ENCODE measurements at regions not wholly inside any gene's neighbourhood (a gene's known extent, or its start where the extent isn't known, plus 50 kb on each side); places are given as distances from the start of the nearest gene placed in this dataset.

DNA sequence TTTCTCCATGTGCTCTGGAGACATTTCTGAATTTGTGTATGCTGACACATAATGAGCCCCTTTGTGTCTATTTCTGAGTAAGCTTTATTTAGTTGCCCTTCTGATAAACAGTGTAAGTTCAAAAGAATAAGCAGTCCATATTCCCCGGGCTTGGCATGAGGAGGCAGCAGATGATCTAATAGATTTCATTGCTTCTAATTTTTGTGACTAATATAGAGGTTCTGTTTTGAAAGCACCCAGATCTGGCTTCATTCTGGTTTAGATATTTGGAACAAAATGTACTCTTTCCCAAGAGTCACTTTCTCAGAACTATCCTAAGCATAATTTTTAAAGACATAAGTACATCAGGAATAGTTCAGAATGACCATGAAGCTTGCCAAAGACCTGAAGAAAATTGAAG, 290.9 kb downstream of the BTG1 start:
- no peak overlapping the region for H3K27ac ChIP-seq
- TF ChIP-seq CTCF (conservative IDR thresholded peaks at IDR 0.05; ENCODE audit: low read depth): no peak
- DNase-seq (ENCODE audit: low spot score): no peak
- ChIA-PET CTCF (no interaction called here), POLR2A (ENCODE audit: low non-redundant PET) (no interaction called here)

DNA sequence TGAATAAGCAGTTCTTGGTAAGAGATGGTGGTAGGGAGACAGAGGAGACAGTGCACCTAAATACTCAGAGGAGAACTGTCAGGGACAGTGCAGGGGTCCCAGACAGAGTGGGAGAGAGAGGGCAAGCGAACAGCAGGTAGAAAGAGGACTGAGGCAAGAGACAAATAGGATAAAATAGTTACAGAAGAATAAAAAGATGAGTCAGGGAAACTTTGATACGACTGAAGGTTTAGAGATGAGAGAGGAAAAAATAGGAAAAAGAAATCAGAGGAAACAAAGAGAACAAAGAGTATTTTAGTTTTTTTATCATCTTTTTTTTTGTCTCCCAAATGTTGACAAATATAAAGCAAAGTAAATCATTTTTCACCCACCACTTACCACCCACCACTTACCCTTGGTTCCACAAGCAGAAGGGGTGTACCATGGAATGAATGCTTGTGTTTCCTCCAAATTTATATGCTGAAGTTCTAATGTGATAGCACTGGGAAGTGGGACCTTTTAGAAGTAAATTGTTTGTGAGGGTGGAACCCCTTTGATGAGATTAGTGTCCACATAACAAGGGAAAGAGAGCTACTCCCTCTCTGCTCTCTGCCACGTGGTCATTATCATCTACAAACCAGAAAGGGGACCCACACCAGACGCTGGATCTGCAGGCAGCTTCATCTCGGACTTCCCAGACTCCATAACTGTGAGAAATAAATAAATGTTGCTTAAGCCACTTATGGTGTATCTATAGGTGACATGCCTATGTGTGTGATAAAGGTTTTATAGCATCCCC, 292.1 kb downstream of the BTG1 start:
- ChIA-PET POLR2A (ENCODE audit: low non-redundant PET) (no interaction called here), CTCF (interaction anchor here (0.6 kb wide), 1 partner anchor 17 kb away, joined by 6 read pairs; no protein-coding TSS in a partner anchor)
- TF ChIP-seq CTCF (conservative IDR thresholded peaks at IDR 0.05; ENCODE audit: low read depth): no peak
- DNase-seq (ENCODE audit: low spot score): no peak
- H3K27ac ChIP-seq: no peak overlapping the region

DNA sequence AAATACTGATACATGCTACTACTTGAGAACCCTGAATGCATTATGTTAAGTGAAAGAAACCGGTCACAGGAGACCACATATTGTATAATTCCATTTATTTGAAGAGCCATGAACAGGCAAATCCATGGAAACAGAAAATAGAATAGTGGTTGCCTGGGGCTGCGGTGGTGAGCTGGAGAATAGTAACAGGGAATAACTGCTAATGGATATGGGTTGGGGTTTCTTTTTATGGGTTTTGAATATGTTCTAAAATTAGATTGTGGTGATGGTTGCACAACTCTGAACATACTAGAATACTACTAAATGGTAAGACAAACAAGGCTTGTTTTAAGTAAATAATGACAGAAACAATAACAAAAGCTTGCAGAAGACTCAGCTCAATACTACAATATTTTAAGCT, 293.0 kb downstream of the BTG1 start:
- CTCF ChIA-PET: interaction anchor here (0.6 kb wide), 1 partner anchor 18 kb away, joined by 6 read pairs; no protein-coding TSS in a partner anchor
- TF ChIP-seq CTCF (conservative IDR thresholded peaks at IDR 0.05; ENCODE audit: low read depth): no peak
- H3K27ac ChIP-seq: no peak overlapping the region
- DNase-seq (ENCODE audit: low spot score): no peak
- POLR2A ChIA-PET (ENCODE audit: low non-redundant PET): no interaction called here

GRCh38 chr12:91851741-91852477, 293.7 kb downstream of the BTG1 start:
- DNase-seq (ENCODE audit: low spot score): no peak
- CTCF ChIA-PET: no interaction called here
- POLR2A ChIA-PET (ENCODE audit: low non-redundant PET): no interaction called here
- no peak overlapping the region for H3K27ac ChIP-seq
- TF ChIP-seq CTCF (conservative IDR thresholded peaks at IDR 0.05; ENCODE audit: low read depth): no peak

DNA sequence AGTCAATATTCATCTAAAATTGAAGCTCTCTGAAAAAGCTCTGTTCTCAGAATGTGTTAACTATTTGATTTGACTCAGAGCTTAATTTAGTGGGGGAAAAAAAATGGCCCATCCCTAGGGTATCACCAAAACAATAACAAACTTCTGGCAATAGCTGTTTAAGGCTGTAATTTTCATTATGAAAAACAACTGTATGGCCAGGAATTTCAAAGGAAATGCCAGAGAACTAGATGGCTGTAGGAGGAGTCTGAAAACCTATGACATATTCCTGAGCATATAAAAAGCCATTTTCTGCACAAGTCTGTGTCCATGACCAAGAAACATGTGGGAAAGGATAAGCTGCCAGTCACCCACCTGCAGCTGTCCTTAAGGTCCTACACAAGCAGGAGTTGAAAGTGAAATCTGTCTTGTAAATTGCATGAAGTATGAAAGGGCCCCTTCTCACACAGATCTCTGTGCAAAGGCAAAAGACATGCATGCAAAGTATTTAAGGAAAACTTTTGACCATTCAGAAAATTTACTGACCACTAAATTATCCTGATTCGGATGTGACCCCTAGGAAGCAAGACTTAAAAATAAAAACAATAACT, 299.1 kb downstream of the BTG1 start:
- ChIA-PET POLR2A (ENCODE audit: low non-redundant PET) (no interaction called here), CTCF (interaction anchor here (0.6 kb wide), 2 partner anchors 16 to 268 kb away, joined by 3 read pairs; no protein-coding TSS in a partner anchor)
- no peak for TF ChIP-seq CTCF (conservative IDR thresholded peaks at IDR 0.05; ENCODE audit: low read depth)
- DNase-seq (ENCODE audit: low spot score): no peak
- no peak overlapping the region for H3K27ac ChIP-seq

GRCh38 chr12:91845365-91845764, 300.3 kb downstream of the BTG1 start:
- POLR2A ChIA-PET (ENCODE audit: low non-redundant PET): no interaction called here
- no peak for TF ChIP-seq CTCF (conservative IDR thresholded peaks at IDR 0.05; ENCODE audit: low read depth)
- no peak for DNase-seq (ENCODE audit: low spot score)
- CTCF ChIA-PET: interaction anchor here (0.7 kb wide), 2 partner anchors 58 to 203 kb away, joined by 3 read pairs; no protein-coding TSS in a partner anchor
- no peak overlapping the region for H3K27ac ChIP-seq

Data from RWPE1 (cell line).